Liver (tissue), 3 donors: ENCODE measurements at regions not wholly inside any gene's neighbourhood (a gene's known extent, or its start where the extent isn't known, plus 50 kb on each side); places are given as distances from the start of the nearest gene placed in this dataset.

Experiments used
- EGR1 ChIP-seq, 2 donors: IDR thresholded peaks; 2 replicates each; pipeline ENCODE4 v1.6.1; 2016 to 2018; ENCODE audit warnings: antibody characterized with exemption in 2 of 2, low read depth in 2 of 2
- FOXA1 ChIP-seq: IDR thresholded peaks from 2 replicates; pipeline ENCODE4 v1.6.1; 2016; ENCODE audit warnings: antibody characterized with exemption
- JUND ChIP-seq, 2 donors: IDR thresholded peaks; 2 replicates each; pipeline ENCODE4 v1.6.1; 2016; ENCODE audit warnings: antibody characterized with exemption in 2 of 2
- MAX ChIP-seq: IDR thresholded peaks from 2 replicates; pipeline ENCODE4 v1.6.1; 2016; ENCODE audit warnings: antibody characterized with exemption
- NR2F2 ChIP-seq: IDR thresholded peaks from 2 replicates; pipeline ENCODE4 v1.6.1; 2016; ENCODE audit warnings: antibody characterized with exemption
- REST ChIP-seq: IDR thresholded peaks from 2 replicates; pipeline ENCODE4 v1.6.1; 2016; ENCODE audit warnings: antibody characterized with exemption, mild to moderate bottlenecking
- SP1 ChIP-seq: IDR thresholded peaks from 2 replicates; pipeline ENCODE4 v1.6.1; 2018; ENCODE audit warnings: antibody characterized with exemption, mild to moderate bottlenecking
- TAF1 ChIP-seq: conservative IDR thresholded peaks from 2 replicates; pipeline ENCODE4 v1.6.1; 2016; ENCODE audit warnings: antibody characterized with exemption, mild to moderate bottlenecking
- ZBTB33 ChIP-seq: IDR thresholded peaks from 2 replicates; pipeline ENCODE4 v1.6.1; 2016; ENCODE audit warnings: antibody characterized with exemption
- TF ChIP-seq, protein P1 (sequence below): fragments of 150-350 bp; IDR thresholded peaks from 2 replicates; pipeline ENCODE4 v1.5.1; 2017; ENCODE audit warnings: improper control_type of control experiment, low read depth, low read length; ENCODE audit not compliant: missing input control
- donor health status: healthy.
- donor health status: healthy.

DNA sequence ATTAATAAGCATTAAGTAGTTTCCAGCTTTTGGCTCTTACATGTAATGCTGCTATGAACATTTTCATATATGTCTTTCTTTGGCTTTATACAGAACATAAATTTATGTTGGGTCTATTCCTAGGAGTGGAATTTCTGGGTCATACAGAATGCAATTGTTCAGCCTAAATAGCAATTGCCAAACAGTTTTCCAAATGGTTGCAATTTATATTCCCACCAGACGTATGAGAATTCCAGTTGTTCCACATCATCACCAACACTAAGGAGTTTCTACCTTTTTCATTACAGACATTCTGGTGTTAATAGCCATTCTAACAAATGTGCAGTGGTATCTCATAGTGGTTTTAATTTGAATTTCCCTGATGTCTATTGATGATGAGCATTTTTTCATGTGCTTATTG, 160.1 kb upstream of the TMC3 start:
- TF ChIP-seq FOXA1 = no peak
- TF ChIP-seq MAX = no peak
- TF ChIP-seq, protein P1, sequence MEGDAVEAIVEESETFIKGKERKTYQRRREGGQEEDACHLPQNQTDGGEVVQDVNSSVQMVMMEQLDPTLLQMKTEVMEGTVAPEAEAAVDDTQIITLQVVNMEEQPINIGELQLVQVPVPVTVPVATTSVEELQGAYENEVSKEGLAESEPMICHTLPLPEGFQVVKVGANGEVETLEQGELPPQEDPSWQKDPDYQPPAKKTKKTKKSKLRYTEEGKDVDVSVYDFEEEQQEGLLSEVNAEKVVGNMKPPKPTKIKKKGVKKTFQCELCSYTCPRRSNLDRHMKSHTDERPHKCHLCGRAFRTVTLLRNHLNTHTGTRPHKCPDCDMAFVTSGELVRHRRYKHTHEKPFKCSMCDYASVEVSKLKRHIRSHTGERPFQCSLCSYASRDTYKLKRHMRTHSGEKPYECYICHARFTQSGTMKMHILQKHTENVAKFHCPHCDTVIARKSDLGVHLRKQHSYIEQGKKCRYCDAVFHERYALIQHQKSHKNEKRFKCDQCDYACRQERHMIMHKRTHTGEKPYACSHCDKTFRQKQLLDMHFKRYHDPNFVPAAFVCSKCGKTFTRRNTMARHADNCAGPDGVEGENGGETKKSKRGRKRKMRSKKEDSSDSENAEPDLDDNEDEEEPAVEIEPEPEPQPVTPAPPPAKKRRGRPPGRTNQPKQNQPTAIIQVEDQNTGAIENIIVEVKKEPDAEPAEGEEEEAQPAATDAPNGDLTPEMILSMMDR = no peak
- TF ChIP-seq JUND (IDR thresholded peaks at IDR 0.05) = no peak
- TF ChIP-seq REST = no peak
- TF ChIP-seq TAF1 = no peak
- TF ChIP-seq ZBTB33 = no peak
- TF ChIP-seq NR2F2 = no peak
- no peak for TF ChIP-seq EGR1 (IDR thresholded peaks at IDR 0.05; ENCODE audit: low read depth in 2 of 2)
- TF ChIP-seq SP1 = no peak
